ENCODE measurements at regions not wholly inside any gene's neighbourhood (a gene's known extent, or its start where the extent isn't known, plus 50 kb on each side); places are given as distances from the start of the nearest gene placed in this dataset.

GRCh38 chr17:69860142-69860680, 214.8 kb upstream of the KCNJ16 start:
- 84 to 92% (median 90%) methylated on average over 3 of the region's 3 CpGs for WGBS, 4 donors

GRCh38 chr17:69864462-69864861, 210.6 kb upstream of the KCNJ16 start:
- Histone ChIP-seq H3K27me3 (no peaks in the 10 kb centered on the region), H3K36me3 (replicated peaks in 1 of 2) (no peaks in the 10 kb centered on the region), H3K4me1 (replicated peaks in 1 of 2) (no peaks in the 10 kb centered on the region), H3K9me3 (replicated peaks in 1 of 3) (peaks cover 0 to under 1% (median 0%) of the 10 kb centered on the region in 3 donors), H3K4me3 (no peak overlapping the region), H3K27ac (no peak overlapping the region)
- no peak for TF ChIP-seq POLR2A (IDR thresholded peaks at IDR 0.05)
- TF ChIP-seq, protein P1, sequence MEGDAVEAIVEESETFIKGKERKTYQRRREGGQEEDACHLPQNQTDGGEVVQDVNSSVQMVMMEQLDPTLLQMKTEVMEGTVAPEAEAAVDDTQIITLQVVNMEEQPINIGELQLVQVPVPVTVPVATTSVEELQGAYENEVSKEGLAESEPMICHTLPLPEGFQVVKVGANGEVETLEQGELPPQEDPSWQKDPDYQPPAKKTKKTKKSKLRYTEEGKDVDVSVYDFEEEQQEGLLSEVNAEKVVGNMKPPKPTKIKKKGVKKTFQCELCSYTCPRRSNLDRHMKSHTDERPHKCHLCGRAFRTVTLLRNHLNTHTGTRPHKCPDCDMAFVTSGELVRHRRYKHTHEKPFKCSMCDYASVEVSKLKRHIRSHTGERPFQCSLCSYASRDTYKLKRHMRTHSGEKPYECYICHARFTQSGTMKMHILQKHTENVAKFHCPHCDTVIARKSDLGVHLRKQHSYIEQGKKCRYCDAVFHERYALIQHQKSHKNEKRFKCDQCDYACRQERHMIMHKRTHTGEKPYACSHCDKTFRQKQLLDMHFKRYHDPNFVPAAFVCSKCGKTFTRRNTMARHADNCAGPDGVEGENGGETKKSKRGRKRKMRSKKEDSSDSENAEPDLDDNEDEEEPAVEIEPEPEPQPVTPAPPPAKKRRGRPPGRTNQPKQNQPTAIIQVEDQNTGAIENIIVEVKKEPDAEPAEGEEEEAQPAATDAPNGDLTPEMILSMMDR (IDR thresholded peaks at IDR 0.05) = no peak
- WGBS, 4 donors = 88 to 90% (median 89%) methylated on average over 2 of the region's 2 CpGs
- DNase-seq = no peak
- intact Hi-C loops (cut with DNase I) = no loop called here

More at GRCh38 chr17:69860142-69860680, 214.8 kb upstream of the KCNJ16 start:
- H3K4me1 ChIP-seq (replicated peaks in 1 of 2) = peaks cover 1 to 3% of the 10 kb centered on the region in 2 donors
- no peaks in the 10 kb centered on the region for H3K36me3 ChIP-seq (replicated peaks in 1 of 2)
- no peak for DNase-seq
- intact Hi-C loops (cut with DNase I) = no loop called here
- H3K9me3 ChIP-seq (replicated peaks in 1 of 3) = peaks cover 0 to 21% (median 0%) of the 10 kb centered on the region in 3 donors
- no peak overlapping the region for H3K4me3 ChIP-seq
- TF ChIP-seq, protein P1 (IDR thresholded peaks at IDR 0.05) = no peak
- no peak for TF ChIP-seq POLR2A (IDR thresholded peaks at IDR 0.05)
- no peaks in the 10 kb centered on the region for H3K27me3 ChIP-seq
- H3K27ac ChIP-seq = no peak overlapping the region

- Histone ChIP-seq H3K9me3 (replicated peaks in 1 of 3) (no peaks in the 10 kb centered on the region), H3K27ac (no peak overlapping the region), H3K4me1 (replicated peaks in 1 of 2) (peaks cover 0 to 5% of the 10 kb centered on the region in 2 donors), H3K27me3 (no peaks in the 10 kb centered on the region), H3K36me3 (replicated peaks in 1 of 2) (no peaks in the 10 kb centered on the region), H3K4me3 (no peak overlapping the region)
- intact Hi-C loops (cut with DNase I) = no loop called here
- TF ChIP-seq POLR2A (IDR thresholded peaks at IDR 0.05) = no peak
- TF ChIP-seq, protein P1 (IDR thresholded peaks at IDR 0.05) = no peak
- 80 to 85% (median 82%) methylated on average over 1 of the region's 1 CpG for WGBS, 4 donors
- DNase-seq = no peak
These were observed 205.4 kb upstream of the KCNJ16 start for GRCh38 chr17:69869667-69870066.

DNA sequence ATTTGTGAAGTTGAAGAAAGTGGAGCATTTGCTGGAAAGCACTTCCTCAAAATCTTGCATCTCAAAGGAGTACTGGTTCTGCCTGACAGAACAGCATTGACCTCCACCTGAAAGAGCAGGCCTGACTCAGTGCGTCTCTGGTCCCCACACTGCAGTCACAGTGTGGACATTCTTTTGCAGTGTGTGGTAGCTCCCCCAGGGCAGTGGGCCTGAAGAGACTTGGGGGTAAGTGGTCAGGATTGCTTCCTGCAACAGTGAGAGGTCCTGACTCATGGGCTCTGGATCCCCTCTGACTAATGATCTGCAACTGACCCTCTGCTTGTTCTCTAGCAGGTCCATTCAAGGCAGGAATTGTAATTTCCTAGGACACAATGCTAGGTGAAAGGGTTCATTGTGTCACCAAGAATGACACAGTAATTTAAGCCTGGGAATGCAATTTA, 204.9 kb upstream of the KCNJ16 start:
- Histone ChIP-seq H3K36me3 (replicated peaks in 1 of 2) (no peaks in the 10 kb centered on the region), H3K27ac (no peak overlapping the region), H3K27me3 (no peaks in the 10 kb centered on the region), H3K9me3 (replicated peaks in 1 of 3) (no peaks in the 10 kb centered on the region), H3K4me3 (no peak overlapping the region), H3K4me1 (replicated peaks in 1 of 2) (peaks cover 0 to 5% of the 10 kb centered on the region in 2 donors)
- 88 to 100% (median 98%) methylated on average over 1 of the region's 1 CpG for WGBS, 4 donors
- intact Hi-C loops (cut with DNase I) = no loop called here
- DNase-seq = no peak
- no peak for TF ChIP-seq POLR2A (IDR thresholded peaks at IDR 0.05)
- TF ChIP-seq, protein P1 (IDR thresholded peaks at IDR 0.05) = no peak

Data from adrenal gland (tissue), 9 donors.